Prostate gland (tissue), 2 donors: ENCODE measurements at regions not wholly inside any gene's neighbourhood (a gene's known extent, or its start where the extent isn't known, plus 50 kb on each side); places are given as distances from the start of the nearest gene placed in this dataset.

Source experiments
- CTCF ChIP-seq, 4 experiments: fragments of 200-600 bp in 2 of 4; fragments of 450-650 bp in 2 of 4; sonication (generic) in 2 of 4; IDR thresholded peaks; 1 replicate in 3 of 4; 2 replicates in 1 of 4; pipeline ENCODE4 v1.5.1; 2016 to 2019; ENCODE audit warnings: antibody characterized with exemption in 4 of 4, mild to moderate bottlenecking in 2 of 4, moderate library complexity in 2 of 4
- POLR2A ChIP-seq: fragments of 450-650 bp; IDR thresholded peaks from one replicate; pipeline ENCODE4 v1.6.1; 2016; ENCODE audit warnings: antibody characterized with exemption, mild to moderate bottlenecking
- POLR2AphosphoS5 ChIP-seq: sonication (generic); formaldehyde crosslinking; IDR thresholded peaks from one replicate; pipeline ENCODE4 v1.6.1; 2017; ENCODE audit warnings: antibody characterized with exemption

GRCh38 chr12:131458931-131459772 lies 251.7 kb upstream of the SFSWAP start:
- TF ChIP-seq CTCF (IDR thresholded peaks at IDR 0.05) (no peak), POLR2A (no peak), POLR2AphosphoS5 (no peak)
